K562 (cell line): ENCODE measurements at regions not wholly inside any gene's neighbourhood (a gene's known extent, or its start where the extent isn't known, plus 50 kb on each side); places are given as distances from the start of the nearest gene placed in this dataset.

Experiments
- CEBPG ChIP-seq, 3 experiments: fragments of 200-800 bp in 1 of 3; sonication (Bioruptor generic) in 1 of 3; sonication (generic) in 1 of 3; formaldehyde crosslinking in 1 of 3; IDR thresholded peaks in 2 of 3; conservative IDR thresholded peaks in 1 of 3; 2 replicates each; pipeline versions ENCODE4 v1.6.1 to v1.8.0; 2016 to 2022; ENCODE audit warnings: missing compliant biosample characterization in 2 of 3, missing genetic modification characterization in 2 of 3, mild to moderate bottlenecking in 1 of 3, missing genetic modification reagents in 1 of 3
- E2F5 ChIP-seq: sonication (generic); formaldehyde crosslinking; IDR thresholded peaks from 2 replicates; pipeline ENCODE4 v1.8.0; 2022; ENCODE audit warnings: mild to moderate bottlenecking, missing genetic modification reagents
- GTF2B ChIP-seq: IDR thresholded peaks from 2 replicates; pipeline ENCODE4 v1.6.1; 2011; ENCODE audit not compliant: insufficient read length; ENCODE audit errors: extremely low read depth
- HNRNPLL ChIP-seq: fragments of 200-400 bp; formaldehyde crosslinking; IDR thresholded peaks from 2 replicates; pipeline ENCODE4 v1.6.1; 2017; ENCODE audit warnings: low read length, low read depth, mild to moderate bottlenecking; ENCODE audit not compliant: poor library complexity, severe bottlenecking
- KDM2B ChIP-seq: fragments of 250-450 bp; sonication (Bioruptor Pico); IDR thresholded peaks from 2 replicates; pipeline ENCODE4 v1.8.0; 2021; ENCODE audit warnings: mild to moderate bottlenecking, moderate library complexity
- MAZ ChIP-seq, 2 experiments: fragments of 450-650 bp in 1 of 2; sonication (generic) in 1 of 2; formaldehyde crosslinking; IDR thresholded peaks in 1 of 2; conservative IDR thresholded peaks in 1 of 2; 2 replicates each; pipeline versions ENCODE4 v1.4.0 to v1.5.0; 2020; ENCODE audit warnings: mild to moderate bottlenecking in 1 of 2, missing genetic modification reagents in 1 of 2
- MEIS2 ChIP-seq: fragments of 450-650 bp; IDR thresholded peaks from 2 replicates; pipeline ENCODE4 v1.6.1; 2014; ENCODE audit warnings: mild to moderate bottlenecking; ENCODE audit not compliant: partially characterized antibody
- PHF8 ChIP-seq: fragments of 200-600 bp; sonication (generic); IDR thresholded peaks from 2 replicates; pipeline ENCODE4 v1.6.1; 2012; ENCODE audit warnings: mixed run types, mild to moderate bottlenecking, inconsistent platforms, low read length, moderate library complexity, borderline replicate concordance
- RREB1 ChIP-seq: fragments of 250-450 bp; sonication (Bioruptor Pico); IDR thresholded peaks from 2 replicates; pipeline ENCODE4 v1.4.0; 2020
- SMARCA4 ChIP-seq: fragments of 450-650 bp; IDR thresholded peaks from 2 replicates; pipeline ENCODE4 v1.6.1; 2016
- SOX6 ChIP-seq: fragments of 450-650 bp; IDR thresholded peaks from 2 replicates; pipeline ENCODE4 v1.6.1; 2014; ENCODE audit warnings: mild to moderate bottlenecking
- TAF7 ChIP-seq: fragments of 450-650 bp; IDR thresholded peaks from 2 replicates; pipeline ENCODE4 v1.6.1; 2016; ENCODE audit warnings: missing genetic modification characterization, missing compliant biosample characterization
- TAL1 ChIP-seq: fragments of 450-650 bp; IDR thresholded peaks from 2 replicates; pipeline ENCODE4 v1.6.1; 2016; ENCODE audit warnings: mild to moderate bottlenecking
- TSC22D4 ChIP-seq: fragments of 450-650 bp; IDR thresholded peaks from 2 replicates; pipeline ENCODE4 v1.6.1; 2016; ENCODE audit warnings: missing genetic modification characterization, missing biosample characterization, control low read depth
- ZNF717 ChIP-seq: fragments of 250-450 bp; sonication (Bioruptor Pico); IDR thresholded peaks from 2 replicates; pipeline ENCODE4 v1.5.0; 2021
- TF ChIP-seq, protein P1 (sequence below), 3 experiments: fragments of 200-800 bp in 1 of 3; sonication (Bioruptor generic) in 1 of 3; sonication (generic) in 1 of 3; formaldehyde crosslinking in 1 of 3; IDR thresholded peaks; 2 replicates each; pipeline versions ENCODE4 v1.6.1 to v1.8.0; 2016 to 2022; ENCODE audit warnings: mild to moderate bottlenecking in 2 of 3, missing compliant biosample characterization in 2 of 3, missing genetic modification characterization in 2 of 3, missing genetic modification reagents in 1 of 3

GRCh38 chr14:106203438-106203837 is 677.1 kb downstream of the TMEM121 start (continued):
- TF ChIP-seq RREB1 (CRISPR knock-in tag) (no peak), MEIS2 (peak; percentile 3), TAL1 (peak; percentile 71), CEBPG (CRISPR knock-in tag; IDR thresholded peaks at IDR 0.05) (no peak), CEBPG (tag; conservative IDR thresholded peaks at IDR 0.05 in 1 of 2, IDR thresholded peaks at IDR 0.05 in 1 of 2) (no peak), SOX6 (no peak), KDM2B (CRISPR knock-in tag) (no peak), ZNF717 (no peak), PHF8 (no peak), HNRNPLL (no peak), TSC22D4 (tag) (no peak), MAZ (CRISPR knock-in tag; conservative IDR thresholded peaks at IDR 0.05 in 1 of 2, IDR thresholded peaks at IDR 0.05 in 1 of 2) (no peak), GTF2B (no peak), SMARCA4 (peak; percentile 78), E2F5 (CRISPR knock-in tag) (no peak), TAF7 (tag) (no peak)
- TF ChIP-seq, protein P1, sequence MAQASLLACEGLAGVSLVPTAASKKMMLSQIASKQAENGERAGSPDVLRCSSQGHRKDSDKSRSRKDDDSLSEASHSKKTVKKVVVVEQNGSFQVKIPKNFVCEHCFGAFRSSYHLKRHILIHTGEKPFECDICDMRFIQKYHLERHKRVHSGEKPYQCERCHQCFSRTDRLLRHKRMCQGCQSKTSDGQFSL (CRISPR knock-in tag; IDR thresholded peaks at IDR 0.05) = no peak
- TF ChIP-seq, protein P1 (tag; IDR thresholded peaks at IDR 0.05) = no peak
